Vagina (tissue), 2 donors: ENCODE measurements at regions not wholly inside any gene's neighbourhood (a gene's known extent, or its start where the extent isn't known, plus 50 kb on each side); places are given as distances from the start of the nearest gene placed in this dataset.

Source experiments
- DNase-seq, 2 donors: peaks; one replicate each; pipeline ENCODE4 v3.0.0-alpha.2; 2017; ENCODE audit errors: extremely low spot score in 2 of 2
- H3K27ac ChIP-seq: fragments of 200-600 bp; sonication (generic); one replicate; pipeline ENCODE4 v1.5.1; 2019
- H3K27me3 ChIP-seq: fragments of 200-600 bp; sonication (generic); one replicate; pipeline ENCODE4 v1.5.1; 2019
- H3K36me3 ChIP-seq, 2 donors: fragments of 200-600 bp; sonication (generic); one replicate each; pipeline ENCODE4 v1.5.1; 2017 to 2019
- H3K4me1 ChIP-seq: fragments of 200-600 bp; sonication (generic); one replicate; pipeline ENCODE4 v1.5.1; 2019
- H3K4me3 ChIP-seq, 2 donors: fragments of 200-600 bp; sonication (generic); 1 replicate in 1 of 2; 2 replicates in 1 of 2; pipeline ENCODE4 v1.5.1; 2016 to 2019
- H3K9me3 ChIP-seq: fragments of 200-600 bp; sonication (generic); one replicate; pipeline ENCODE4 v1.5.1; 2019
- CTCF ChIP-seq, 3 experiments: fragments of 450-650 bp in 2 of 3; fragments of 200-600 bp in 1 of 3; sonication (generic) in 1 of 3; IDR thresholded peaks; one replicate each; pipeline ENCODE4 v1.5.1; 2017 to 2019; ENCODE audit warnings: antibody characterized with exemption in 3 of 3, mild to moderate bottlenecking in 2 of 3, moderate library complexity in 2 of 3
- POLR2A ChIP-seq, 2 donors: fragments of 450-650 bp; IDR thresholded peaks; one replicate each; pipeline ENCODE4 v1.6.1; 2017; ENCODE audit warnings: antibody characterized with exemption in 2 of 2, mild to moderate bottlenecking in 2 of 2, moderate library complexity in 2 of 2
- POLR2AphosphoS5 ChIP-seq, 2 donors: sonication (generic); formaldehyde crosslinking; IDR thresholded peaks; one replicate each; pipeline ENCODE4 v1.9.0; 2017; ENCODE audit warnings: antibody characterized with exemption in 2 of 2, mild to moderate bottlenecking in 2 of 2, low read depth in 1 of 2; ENCODE audit not compliant: insufficient read depth in 1 of 2
- intact Hi-C: fragments of 100-400 bp; cut with DNase I; formaldehyde crosslinking; loops from one replicate; pipeline ENCODE4 v1.15.1; 2023

GRCh38 chr10:29712108-29712507 is 77.3 kb upstream of the SVIL start:
- H3K36me3 ChIP-seq = no peaks in the 10 kb centered on the region
- no peak for DNase-seq
- H3K4me1 ChIP-seq = peaks cover 45% of the 10 kb centered on the region
- TF ChIP-seq POLR2A (IDR thresholded peaks at IDR 0.05) (no peak), CTCF (IDR thresholded peaks at IDR 0.05) (no peak), POLR2AphosphoS5 (IDR thresholded peaks at IDR 0.05; ENCODE audit: insufficient read depth in 1 of 2, low read depth in 1 of 2) (no peak)
- no peaks in the 10 kb centered on the region for H3K27me3 ChIP-seq
- H3K27ac ChIP-seq = no peak overlapping the region
- intact Hi-C loops = no loop called here
- no peaks in the 10 kb centered on the region for H3K9me3 ChIP-seq
- H3K4me3 ChIP-seq = no peak overlapping the region

GRCh38 chr10:29710128-29710527 is 75.4 kb upstream of the SVIL start:
- intact Hi-C loops = no loop called here
- H3K27me3 ChIP-seq = no peaks in the 10 kb centered on the region
- TF ChIP-seq CTCF (IDR thresholded peaks at IDR 0.05) (no peak), POLR2A (IDR thresholded peaks at IDR 0.05) (no peak), POLR2AphosphoS5 (IDR thresholded peaks at IDR 0.05; ENCODE audit: insufficient read depth in 1 of 2, low read depth in 1 of 2) (no peak)
- no peaks in the 10 kb centered on the region for H3K9me3 ChIP-seq
- H3K36me3 ChIP-seq = no peaks in the 10 kb centered on the region
- no peak for DNase-seq
- H3K4me3 ChIP-seq = no peak overlapping the region
- no peak overlapping the region for H3K27ac ChIP-seq
- peaks cover 39% of the 10 kb centered on the region for H3K4me1 ChIP-seq

GRCh38 chr10:29709484-29710002 is 74.8 kb upstream of the SVIL start:
- H3K4me3 ChIP-seq = no peak overlapping the region
- H3K4me1 ChIP-seq = peaks cover 36% of the 10 kb centered on the region
- H3K27ac ChIP-seq = no peak overlapping the region
- DNase-seq = no peak
- H3K36me3 ChIP-seq = no peaks in the 10 kb centered on the region
- intact Hi-C loops = no loop called here
- no peaks in the 10 kb centered on the region for H3K9me3 ChIP-seq
- TF ChIP-seq CTCF (IDR thresholded peaks at IDR 0.05) (no peak), POLR2A (IDR thresholded peaks at IDR 0.05) (no peak), POLR2AphosphoS5 (IDR thresholded peaks at IDR 0.05; ENCODE audit: insufficient read depth in 1 of 2, low read depth in 1 of 2) (no peak)
- no peaks in the 10 kb centered on the region for H3K27me3 ChIP-seq

- intact Hi-C loops = no loop called here
- DNase-seq = peak in 1 of 2 donors; percentile 87
- Histone ChIP-seq H3K27me3 (no peaks in the 10 kb centered on the region), H3K4me1 (peaks cover 20% of the 10 kb centered on the region), H3K27ac (peak overlapping the region; percentile 61), H3K36me3 (no peaks in the 10 kb centered on the region), H3K9me3 (no peaks in the 10 kb centered on the region), H3K4me3 (no peak overlapping the region)
- TF ChIP-seq POLR2AphosphoS5 (IDR thresholded peaks at IDR 0.05; ENCODE audit: insufficient read depth in 1 of 2, low read depth in 1 of 2) = no peak
- TF ChIP-seq CTCF (IDR thresholded peaks at IDR 0.05) = no peak
- no peak for TF ChIP-seq POLR2A (IDR thresholded peaks at IDR 0.05)
Measured at GRCh38 chr10:29703271-29703670, 68.5 kb upstream of the SVIL start.

- intact Hi-C loops = no loop called here
Measured at GRCh38 chr10:29702273-29703164, 67.7 kb upstream of the SVIL start.

More at GRCh38 chr10:29702273-29703164, 67.7 kb upstream of the SVIL start:
- H3K9me3 ChIP-seq = no peaks in the 10 kb centered on the region
- no peaks in the 10 kb centered on the region for H3K36me3 ChIP-seq
- no peaks in the 10 kb centered on the region for H3K27me3 ChIP-seq
- H3K4me1 ChIP-seq = peaks cover 20% of the 10 kb centered on the region
- peak overlapping the region; percentile 61 for H3K27ac ChIP-seq
- no peak for TF ChIP-seq POLR2AphosphoS5 (IDR thresholded peaks at IDR 0.05; ENCODE audit: insufficient read depth in 1 of 2, low read depth in 1 of 2)
- TF ChIP-seq POLR2A (IDR thresholded peaks at IDR 0.05) = no peak
- TF ChIP-seq CTCF (IDR thresholded peaks at IDR 0.05) = no peak
- peak in 1 of 2 donors; percentile 40 for DNase-seq
- no peak overlapping the region for H3K4me3 ChIP-seq
